HEK293 (cell line): ENCODE measurements at regions not wholly inside any gene's neighbourhood (a gene's known extent, or its start where the extent isn't known, plus 50 kb on each side); places are given as distances from the start of the nearest gene placed in this dataset.

Experiments
- CTCF ChIP-seq: fragments of 450-650 bp; formaldehyde crosslinking; IDR thresholded peaks from 2 replicates; pipeline ENCODE4 v1.5.1; 2016; ENCODE audit warnings: missing biosample characterization, missing genetic modification characterization
- PRDM2 ChIP-seq: fragments of 450-650 bp; formaldehyde crosslinking; IDR thresholded peaks from 2 replicates; pipeline ENCODE4 v1.5.1; 2016; ENCODE audit warnings: missing biosample characterization, missing genetic modification characterization, borderline replicate concordance
- SETDB1 ChIP-seq: IDR thresholded peaks from one replicate; pipeline ENCODE4 v1.6.1; 2017; ENCODE audit warnings: mild to moderate bottlenecking, low read length, moderate library complexity, mixed read lengths; ENCODE audit not compliant: insufficient read length
- TCF7L2 ChIP-seq: IDR thresholded peaks from 2 replicates; pipeline ENCODE4 v1.6.1; 2011; ENCODE audit warnings: low read depth, mild to moderate bottlenecking, inconsistent platforms, low read length, moderate library complexity, borderline replicate concordance
- ZNF350 ChIP-seq: fragments of 450-650 bp; formaldehyde crosslinking; IDR thresholded peaks from 2 replicates; pipeline ENCODE4 v1.5.0; 2017; ENCODE audit warnings: missing biosample characterization, mild to moderate bottlenecking, missing genetic modification characterization
- ZNF416 ChIP-seq: fragments of 450-650 bp; formaldehyde crosslinking; IDR thresholded peaks from 2 replicates; pipeline ENCODE4 v1.5.1; 2016; ENCODE audit warnings: missing biosample characterization, missing genetic modification characterization
- ZNF560 ChIP-seq: fragments of 450-650 bp; formaldehyde crosslinking; IDR thresholded peaks from 2 replicates; pipeline ENCODE4 v1.5.1; 2017; ENCODE audit warnings: missing biosample characterization, missing genetic modification characterization, borderline replicate concordance
- ZNF843 ChIP-seq: fragments of 450-650 bp; formaldehyde crosslinking; IDR thresholded peaks from 2 replicates; pipeline ENCODE4 v1.5.1; 2016; ENCODE audit warnings: missing biosample characterization, missing genetic modification characterization
- TF ChIP-seq, protein P1 (sequence below): fragments of 450-650 bp; formaldehyde crosslinking; IDR thresholded peaks from 2 replicates; pipeline ENCODE4 v1.5.1; 2016; ENCODE audit warnings: missing biosample characterization, missing genetic modification characterization, borderline replicate concordance

- TF ChIP-seq, protein P1, sequence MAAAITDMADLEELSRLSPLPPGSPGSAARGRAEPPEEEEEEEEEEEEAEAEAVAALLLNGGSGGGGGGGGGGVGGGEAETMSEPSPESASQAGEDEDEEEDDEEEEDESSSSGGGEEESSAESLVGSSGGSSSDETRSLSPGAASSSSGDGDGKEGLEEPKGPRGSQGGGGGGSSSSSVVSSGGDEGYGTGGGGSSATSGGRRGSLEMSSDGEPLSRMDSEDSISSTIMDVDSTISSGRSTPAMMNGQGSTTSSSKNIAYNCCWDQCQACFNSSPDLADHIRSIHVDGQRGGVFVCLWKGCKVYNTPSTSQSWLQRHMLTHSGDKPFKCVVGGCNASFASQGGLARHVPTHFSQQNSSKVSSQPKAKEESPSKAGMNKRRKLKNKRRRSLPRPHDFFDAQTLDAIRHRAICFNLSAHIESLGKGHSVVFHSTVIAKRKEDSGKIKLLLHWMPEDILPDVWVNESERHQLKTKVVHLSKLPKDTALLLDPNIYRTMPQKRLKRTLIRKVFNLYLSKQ = no peak
- TF ChIP-seq ZNF416 (no peak), SETDB1 (no peak), TCF7L2 (no peak), CTCF (tag by site-specific recombination) (no peak), ZNF350 (no peak), ZNF843 (tag by site-specific recombination) (no peak), PRDM2 (tag by site-specific recombination) (no peak), ZNF560 (tag by site-specific recombination) (no peak)
These were observed 740.1 kb upstream of the GRM7 start for GRCh38 chr3:6120786-6121185.
